ENCODE measurements at regions not wholly inside any gene's neighbourhood (a gene's known extent, or its start where the extent isn't known, plus 50 kb on each side); places are given as distances from the start of the nearest gene placed in this dataset.
"Not testable (repeated sequence)": the region's sequence is repeated elsewhere in the genome, so short reads cannot be mapped to it uniquely, and the experiment has no call there.

DNA sequence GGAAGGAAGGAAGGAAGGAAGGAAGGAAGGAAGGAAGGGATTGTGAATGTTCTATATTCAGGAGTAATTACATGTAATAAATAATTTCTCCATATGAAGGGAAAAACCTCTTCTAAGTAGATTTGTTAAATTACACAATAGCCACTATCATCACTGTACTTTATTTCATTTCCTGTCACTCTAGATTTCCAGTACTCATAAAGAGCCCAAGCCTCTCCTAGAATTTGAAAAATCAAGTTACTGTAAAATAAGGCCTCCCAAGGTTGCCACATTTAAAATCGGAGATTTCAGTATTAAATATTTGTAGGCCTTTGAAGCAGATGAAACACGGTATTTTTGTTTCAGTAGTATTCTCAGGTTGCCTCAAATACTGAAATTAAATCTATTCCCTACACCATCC is 499.0 kb downstream of the CDH10 start:
- DNase-seq, result no peak

DNA sequence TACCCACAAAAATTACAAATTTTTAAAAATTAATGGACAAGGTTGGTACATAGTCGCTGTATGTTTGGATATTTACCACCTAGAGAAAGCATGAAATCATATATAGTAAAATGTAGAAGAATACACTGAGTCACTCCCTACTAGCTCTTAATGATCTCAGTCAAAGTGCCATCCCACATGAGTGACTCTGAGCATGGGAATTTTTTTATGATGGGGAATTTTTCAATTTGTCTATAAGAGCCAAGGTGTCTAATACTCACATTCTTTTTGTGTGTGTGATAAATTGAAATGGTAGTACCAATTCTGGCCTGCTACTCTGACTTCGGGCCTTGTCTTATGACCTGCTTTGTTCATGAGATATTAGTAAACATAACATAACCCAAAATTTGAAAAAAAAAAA is 483.2 kb downstream of the CDH10 start:
- DNase-seq, result no peak

DNA sequence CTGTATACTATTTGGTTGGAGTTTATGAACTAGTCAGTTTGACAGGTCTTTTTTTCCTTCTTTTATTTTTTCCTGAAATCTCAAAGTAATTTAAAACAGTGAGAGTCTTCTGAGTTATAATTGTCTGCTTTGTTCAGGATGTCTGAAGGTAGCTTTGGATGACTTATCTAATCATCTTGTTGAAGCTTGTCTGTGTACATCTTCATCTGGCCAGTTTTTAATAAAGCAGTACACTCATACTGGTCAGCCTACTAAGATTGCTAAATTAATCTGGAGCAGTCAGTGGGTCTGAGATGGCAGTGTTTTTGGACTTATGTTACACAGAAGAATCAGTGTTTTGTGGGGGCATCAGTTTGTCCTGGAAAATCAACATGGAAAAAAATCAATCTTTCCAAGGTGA is 482.4 kb downstream of the CDH10 start:
- DNase-seq, result no peak

DNA sequence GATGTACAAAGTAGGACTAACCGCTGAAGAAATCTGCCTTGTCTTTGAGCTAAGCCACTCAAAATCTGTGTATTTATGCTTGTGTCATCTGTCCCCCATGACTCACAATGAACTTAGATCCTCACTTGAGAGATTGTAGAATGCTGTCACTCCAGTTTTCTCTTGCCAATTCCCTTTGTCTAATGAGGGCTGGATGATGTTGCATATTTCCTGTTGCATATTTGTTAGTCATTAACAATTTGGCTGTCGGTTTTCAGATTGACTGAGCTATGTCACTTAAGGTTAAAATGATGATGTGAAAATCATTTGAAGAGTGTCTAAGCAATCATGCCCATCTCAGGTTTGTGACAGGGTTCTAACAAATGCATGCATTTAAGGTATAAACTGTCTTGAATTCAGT is 481.7 kb downstream of the CDH10 start:
- no peak for DNase-seq

DNA sequence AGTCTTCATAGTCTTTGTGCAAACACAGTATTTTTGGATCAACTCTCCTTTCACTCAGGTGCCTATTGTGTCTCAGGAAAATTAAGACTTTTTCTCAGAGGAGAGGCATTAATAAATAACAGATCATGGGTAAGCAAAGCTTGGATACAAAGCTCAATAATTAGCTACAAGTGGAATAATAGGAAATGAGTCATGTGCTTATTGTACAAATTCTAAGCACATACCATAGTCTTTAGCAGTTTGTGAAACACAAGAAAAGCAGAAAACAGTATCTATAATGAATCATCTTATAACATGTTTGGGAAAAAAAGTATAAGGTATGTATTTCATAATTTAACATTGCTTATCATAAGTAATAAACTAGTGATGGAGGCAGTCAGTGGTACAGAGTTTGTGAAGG is 477.0 kb downstream of the CDH10 start:
- DNase-seq, result no peak

DNA sequence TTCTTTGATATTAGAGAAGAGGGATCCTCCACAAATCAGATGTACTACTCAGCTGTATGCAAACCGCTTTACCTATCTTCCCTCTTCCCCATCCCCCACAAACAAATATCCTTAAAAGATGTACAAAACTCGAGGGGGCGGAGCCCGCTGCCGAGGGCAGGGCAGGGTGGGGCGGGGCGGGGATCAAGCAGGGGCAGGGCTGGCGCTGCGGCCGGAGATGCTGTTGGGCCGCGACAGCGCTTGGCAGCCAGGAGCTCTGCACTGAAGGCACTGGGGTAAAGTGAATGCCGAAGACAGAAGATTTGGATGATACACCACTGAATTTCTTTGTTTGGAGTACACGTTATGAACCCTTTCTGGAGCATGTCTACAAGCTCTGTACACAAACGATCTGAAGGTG is 474.8 kb downstream of the CDH10 start:
- DNase-seq, result no peak

DNA sequence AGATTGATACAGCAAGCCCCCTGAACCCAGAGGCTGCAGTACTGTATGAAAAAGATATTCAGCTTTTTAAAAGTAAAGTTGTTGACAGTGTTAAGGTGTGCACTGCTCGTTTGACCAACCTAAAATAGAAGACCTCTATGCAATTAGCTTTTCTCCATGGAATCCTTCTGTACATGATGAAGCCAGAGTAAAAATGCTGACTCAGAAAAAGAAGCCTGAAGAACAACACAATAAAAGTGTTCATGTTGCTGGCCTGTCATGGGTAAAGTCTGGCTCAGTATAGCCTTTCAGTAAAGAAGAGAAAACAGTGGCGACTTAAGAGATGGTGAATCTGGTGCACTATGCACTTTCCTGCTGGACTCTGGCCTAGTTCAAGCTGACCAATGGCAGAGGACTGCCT is 473.8 kb downstream of the CDH10 start:
- not testable (repeated sequence) for DNase-seq

DNA sequence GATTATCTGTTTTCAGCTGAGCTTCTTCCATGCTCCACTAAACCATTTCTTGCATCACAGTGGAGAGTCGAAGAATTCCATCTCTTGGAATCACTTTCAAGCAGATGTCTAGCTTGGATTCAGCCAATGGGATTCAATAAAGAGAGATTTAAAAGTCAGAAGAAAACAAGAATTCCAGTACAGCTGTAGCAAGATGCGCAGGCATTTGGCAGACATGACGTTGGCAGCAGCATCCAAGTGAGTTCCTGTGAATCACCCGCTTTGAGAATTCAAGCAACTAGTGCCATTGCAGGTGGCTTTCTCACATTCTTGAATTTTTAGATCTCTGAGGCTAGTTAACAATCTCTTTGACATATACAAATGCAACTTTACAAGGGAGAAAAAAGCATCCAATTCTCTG is 467.0 kb downstream of the CDH10 start:
- no peak for DNase-seq

DNA sequence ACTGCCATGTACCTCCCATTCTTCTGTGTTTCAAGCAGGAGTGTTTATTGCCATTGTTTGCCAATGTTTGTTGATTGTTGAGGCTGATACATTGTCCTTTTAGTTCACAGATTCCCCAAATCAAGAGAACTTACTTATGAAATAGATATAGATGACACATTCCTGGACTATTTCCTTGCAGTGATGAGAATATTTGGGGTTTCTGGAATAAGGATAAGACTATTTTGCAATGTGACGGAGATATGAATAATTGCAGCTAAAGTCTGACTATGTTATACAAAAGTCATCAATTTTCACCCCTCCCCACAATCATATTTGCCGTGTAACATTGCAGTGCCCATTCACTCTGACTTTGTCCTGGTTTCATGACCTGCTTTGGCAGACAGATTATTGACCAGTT is 460.8 kb downstream of the CDH10 start:
- DNase-seq, result no peak

DNA sequence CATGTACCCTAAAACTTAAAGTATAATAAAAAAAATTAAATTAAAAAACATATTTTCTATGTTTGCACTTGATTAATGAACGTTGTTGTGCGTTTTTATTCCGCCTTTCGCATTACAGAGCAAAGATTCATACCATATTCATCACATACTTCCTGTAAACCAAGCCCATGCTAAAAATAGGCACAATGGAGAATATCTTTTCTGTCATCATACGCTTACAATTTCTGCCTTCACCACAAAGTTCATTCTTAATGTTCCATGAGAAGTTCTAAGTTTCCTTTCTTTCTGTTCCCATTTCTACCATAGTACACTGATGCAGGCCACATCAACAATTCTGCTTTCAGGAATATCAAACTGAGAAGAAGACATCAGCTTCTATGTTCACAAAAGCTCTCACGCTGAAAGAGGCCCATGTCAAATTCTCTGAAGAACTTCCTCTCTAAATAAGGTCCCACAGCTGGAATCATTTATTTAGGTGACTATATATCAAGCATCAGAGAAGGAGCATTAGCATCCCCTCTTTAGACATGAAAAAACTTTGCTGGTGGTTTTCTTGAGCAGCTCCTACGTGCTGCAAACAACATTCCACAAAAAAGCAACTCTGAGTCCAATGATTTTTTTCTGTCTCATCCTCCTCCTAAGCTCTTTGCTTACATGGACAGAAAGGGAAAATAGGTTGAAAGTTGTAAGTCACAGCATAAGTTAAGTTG is 456.4 kb downstream of the CDH10 start:
- DNase-seq, result no peak

DNA sequence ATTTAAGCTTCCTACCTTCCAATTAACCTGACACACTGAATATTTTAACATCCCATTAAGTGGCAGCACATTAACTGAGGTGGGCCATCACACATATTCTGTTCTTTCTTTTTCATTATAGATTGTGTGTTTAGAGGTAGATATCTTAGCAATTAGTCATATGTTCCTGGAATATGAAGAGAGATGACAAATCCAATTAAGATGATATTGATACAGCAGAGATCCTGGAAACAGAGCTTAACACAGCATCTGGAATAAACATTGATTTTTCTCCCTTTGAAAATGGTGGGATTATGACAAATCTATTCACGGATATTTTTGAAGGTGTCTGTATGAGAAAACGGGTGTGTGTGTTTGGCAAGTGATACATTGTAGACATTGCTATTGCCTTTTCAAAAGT is 448.0 kb downstream of the CDH10 start:
- no peak for DNase-seq

DNA sequence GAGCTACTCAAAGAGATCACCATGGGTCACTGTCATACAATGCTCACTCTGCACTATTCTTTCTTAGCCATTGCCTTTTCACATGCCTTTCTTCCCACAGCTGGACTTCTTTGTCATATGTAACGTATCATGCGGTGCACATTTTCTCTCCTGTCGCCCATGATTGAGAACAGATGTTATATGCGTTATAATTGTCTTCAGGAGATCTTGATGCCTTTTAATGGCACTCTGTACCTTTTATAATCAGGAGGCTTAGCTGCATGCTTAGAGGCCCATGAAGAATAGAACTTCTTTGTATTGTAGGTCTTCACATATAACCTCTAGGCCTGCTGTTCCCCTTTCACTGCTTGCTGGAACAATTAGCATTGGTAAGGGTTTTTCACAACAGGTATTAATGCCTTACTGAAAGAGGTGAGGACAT is 436.1 kb downstream of the CDH10 start:
- peak; percentile 82 for DNase-seq

DNA sequence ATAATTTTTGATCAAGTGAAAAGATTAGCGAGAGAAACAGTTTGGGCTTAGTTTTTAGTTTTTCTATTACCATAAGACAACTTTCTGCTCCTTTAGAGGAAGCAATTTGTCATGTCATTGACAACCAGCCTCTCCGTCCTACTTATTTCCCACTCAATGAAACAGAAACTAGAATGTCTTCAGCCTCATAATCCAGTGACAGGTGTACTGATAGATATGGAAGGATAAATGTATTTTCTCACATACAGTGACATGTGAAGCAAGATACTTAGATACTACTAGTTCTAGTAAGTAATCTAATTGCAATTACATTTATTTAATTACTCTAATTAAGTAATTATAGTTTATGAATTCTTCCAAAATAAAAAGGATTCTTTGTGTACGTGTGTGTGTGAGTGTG is 429.7 kb downstream of the CDH10 start:
- DNase-seq, result no peak

DNA sequence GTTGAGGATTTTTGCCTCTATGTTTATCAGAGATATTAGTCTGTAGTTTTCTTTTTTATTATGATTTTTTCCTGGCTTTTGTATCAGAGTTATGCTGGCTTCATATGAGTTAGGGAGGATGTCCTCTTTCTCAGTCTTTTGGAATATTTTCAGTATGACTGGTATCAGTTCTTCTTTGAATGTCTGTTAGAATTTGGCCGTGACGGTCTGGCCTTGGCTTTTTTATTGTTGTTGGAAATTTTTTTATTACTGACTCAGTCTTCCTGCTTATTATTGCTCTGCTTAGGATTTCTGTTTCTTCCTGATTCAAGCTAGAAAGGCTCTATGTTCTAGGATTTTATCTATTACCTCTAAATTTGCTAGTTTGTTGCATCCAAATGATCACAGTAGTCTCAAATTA is 421.9 kb downstream of the CDH10 start:
- DNase-seq, result no peak

DNA sequence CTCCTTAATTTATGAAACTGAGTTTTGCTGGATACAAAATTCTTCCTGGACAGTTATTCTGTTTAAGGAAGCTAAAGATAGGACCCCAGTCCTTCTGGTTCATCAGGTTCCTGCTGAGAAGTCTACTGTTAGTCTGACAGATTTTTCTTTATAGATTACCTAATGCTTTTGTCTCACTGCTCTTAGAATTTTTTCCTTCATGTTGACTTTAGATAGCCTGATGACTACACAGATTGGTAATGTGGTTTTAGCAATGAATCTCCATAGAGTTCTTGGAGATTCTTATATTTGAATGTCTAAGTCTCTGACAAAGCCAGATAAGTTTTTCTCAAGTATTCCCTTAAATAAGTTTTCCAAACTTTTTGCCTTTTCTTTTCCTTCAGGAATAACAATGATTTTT is 419.7 kb downstream of the CDH10 start:
- DNase-seq, result peak; percentile 0

DNA sequence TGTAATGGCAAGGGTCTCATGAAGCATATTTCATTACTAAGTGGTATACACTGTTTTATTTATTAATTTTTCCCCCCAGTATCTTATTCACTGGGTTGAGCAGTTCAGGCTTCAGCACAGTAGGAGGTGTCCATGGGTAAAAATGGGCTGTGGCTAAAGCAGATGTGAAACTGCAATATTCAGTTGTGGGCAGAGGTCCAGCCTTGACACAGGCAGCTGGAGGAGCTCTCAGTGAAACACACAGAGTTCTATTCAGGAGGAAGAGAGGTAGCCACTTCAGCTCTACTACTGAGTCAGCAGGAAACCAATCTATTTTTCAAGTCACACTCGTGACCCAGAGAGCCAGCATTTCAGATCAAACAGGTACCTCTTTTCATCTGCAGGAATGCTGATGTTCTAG is 418.3 kb downstream of the CDH10 start:
- no peak for DNase-seq

DNA sequence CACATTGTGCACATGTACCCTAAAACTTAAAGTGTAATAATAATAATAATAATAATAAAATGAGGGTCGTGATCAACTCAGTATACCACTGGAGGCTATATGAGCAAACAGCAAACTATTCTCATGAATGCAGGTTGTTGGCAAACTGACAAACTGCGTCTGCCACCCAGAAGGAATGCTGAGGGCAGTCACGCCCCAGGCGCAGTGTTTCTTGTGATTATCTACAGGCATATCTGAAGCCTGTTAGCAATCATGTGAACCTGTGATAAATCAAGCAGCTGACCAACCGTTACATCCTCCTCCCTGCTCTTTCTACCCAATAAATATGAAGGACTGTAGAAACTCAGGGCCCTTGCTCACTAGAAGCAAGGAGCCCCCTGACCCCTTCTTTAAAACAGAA is 416.9 kb downstream of the CDH10 start:
- not testable (repeated sequence) for DNase-seq

DNA sequence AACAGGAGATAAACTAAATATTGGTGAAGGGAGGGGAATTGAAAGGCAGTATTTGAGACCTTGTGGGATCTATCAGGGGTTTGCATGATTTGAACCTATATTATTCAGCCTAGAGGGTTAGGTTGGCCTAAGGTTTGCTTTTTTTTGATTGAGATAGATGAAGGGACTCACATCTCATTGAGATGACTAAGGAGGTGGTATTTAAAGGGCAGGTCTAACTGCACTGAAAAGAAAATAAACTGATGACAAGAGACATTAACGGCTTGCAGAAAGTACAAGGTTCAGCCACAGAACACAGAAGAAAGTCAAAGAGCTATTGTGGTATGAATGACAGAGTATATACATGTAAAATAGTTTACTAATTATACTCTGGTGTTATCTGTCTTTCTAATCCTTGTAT is 412.7 kb downstream of the CDH10 start:
- DNase-seq, result no peak

DNA sequence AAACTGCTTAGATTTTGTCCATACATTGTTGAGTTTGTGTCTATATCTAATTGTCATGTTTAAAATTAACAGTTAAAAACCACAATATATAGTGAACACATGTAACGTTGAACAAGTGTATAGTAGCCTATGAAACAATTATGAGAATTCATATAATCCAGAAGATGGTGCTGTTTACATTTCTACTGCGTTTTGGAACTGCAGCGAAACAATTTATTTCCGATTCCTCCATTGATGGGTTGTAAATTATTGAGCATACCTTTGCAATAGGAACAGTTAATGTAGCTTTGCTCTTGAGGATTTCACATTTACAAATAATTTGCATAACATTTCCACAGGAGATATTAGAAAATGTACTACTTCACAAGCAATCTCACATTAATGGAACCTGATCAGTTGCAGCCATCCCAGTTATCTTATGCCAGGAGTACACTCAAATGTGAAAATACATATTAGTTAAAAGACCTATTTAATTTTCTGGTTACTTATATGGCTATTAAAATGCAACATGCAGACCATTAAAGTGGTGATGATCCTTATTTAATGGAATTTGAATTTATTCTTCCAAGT is 411.8 kb downstream of the CDH10 start:
- DNase-seq, result no peak

DNA sequence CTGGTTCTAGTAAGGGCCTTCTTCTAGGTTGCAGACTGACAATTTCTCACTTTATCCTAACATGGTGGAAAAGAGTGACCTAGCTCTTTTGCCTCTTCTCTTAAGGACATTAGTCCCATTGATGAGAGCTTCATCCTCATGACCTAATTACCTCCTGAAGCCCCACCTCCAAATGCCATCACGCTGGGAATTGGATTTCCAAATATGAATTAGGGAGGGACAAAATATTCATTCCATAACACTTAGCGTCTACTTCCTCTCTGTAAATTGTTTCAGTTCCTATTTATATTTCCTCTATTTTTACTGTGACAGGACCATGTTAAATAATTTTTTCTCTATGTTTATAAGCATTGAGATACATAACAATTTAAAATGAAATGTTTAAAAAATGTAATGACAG is 408.8 kb downstream of the CDH10 start:
- DNase-seq, result no peak

DNA sequence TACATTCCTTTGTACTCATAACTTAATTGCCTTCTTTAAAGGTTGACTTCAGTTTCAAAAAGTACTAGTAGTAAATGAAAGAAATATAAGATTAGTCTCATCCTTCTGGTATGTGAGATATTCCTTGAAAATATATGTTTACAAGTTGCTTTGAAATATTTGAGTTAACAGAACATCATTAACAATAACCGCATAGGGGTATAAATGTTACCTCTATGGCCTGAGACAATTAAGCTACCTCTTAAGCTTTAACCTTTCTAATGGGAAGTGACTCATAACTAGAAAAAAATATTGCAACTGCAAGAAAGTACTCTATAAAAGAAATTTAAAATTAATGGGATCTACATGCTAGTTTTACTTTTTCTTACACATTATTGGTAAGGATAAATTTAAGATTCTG is 399.0 kb downstream of the CDH10 start:
- no peak for DNase-seq

DNA sequence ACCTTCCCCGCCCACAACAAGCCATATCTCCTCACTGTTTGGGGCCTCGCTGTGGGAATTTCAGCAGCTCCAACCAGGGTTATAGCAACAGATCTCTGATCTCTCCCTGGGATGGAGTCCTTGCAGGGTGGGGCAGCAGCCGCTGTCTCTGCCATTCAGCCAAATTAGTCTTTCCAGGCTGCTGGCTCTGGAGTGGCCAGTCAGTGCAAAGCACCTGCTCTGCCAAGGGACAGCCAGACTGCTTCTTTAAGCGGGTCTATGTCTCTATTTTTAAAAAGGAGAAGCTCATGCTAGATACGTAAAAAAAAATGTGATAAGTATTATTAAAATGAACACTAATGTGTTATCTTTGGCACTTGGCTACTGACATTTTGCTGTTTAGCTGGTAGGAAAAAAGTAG is 380.2 kb downstream of the CDH10 start:
- no peak for DNase-seq

DNA sequence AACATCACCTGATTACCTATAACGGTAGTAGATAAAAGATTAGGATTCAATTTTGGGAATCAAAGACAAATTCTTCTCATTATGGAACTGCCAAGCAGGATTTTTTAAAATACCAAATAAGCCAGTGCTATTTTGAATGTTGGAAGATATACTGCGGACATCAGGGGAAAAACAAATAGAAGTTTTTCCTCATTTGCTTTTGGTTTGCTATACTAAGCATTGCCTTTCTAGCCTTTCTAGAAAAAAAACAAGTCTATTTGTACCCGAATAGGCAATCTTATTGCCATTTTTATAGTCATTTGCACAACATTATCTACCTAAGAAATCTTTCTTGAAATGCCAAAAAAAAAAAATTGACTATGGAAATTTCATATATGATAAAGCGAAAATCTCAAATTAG is 379.5 kb downstream of the CDH10 start:
- DNase-seq, result no peak

DNA sequence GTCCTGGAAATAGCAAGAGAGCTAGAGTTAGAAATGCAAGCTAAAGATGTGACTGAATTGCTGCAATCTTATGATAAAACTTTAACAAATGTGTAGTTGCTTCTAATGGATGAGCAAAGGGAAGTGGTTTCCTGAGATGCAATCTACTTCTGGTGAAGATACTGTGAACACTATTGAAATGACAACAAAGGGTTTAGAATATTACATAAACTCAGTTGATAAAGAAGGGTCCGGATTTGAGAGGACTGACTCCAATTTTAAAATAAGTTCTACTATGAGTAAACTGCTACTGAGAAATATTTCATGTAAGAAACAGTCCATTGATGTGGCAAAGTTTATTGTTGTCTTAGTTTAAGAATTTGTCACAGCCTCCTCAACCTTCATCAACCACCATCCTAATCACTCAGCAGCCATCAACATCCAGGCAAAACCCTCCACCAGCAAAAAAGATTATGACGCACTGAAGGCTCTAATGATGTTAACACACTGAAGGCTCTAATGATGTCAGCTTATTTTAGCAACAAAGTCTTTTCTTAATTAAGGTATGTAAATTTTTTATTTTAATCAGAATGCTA is 376.2 kb downstream of the CDH10 start:
- no peak for DNase-seq

DNA sequence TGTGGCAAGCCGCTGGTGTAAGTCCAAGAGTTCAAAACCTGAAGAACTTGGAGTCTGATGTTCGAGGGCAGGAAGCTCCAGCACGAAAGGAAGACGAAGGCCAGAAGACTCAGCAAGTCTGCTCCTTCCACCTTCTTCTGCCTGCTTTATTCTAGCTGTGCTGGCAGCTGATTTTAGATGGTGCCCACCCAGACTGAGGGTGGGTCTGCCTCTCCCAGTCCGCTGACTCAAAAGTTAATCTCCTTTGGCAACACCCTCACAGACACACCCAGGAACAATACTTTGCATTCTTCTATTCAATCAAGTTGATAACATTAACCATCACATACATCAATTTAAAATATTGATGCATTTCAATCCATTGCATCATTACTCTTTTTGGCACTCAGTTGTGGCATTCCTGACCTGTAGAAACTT is 373.1 kb downstream of the CDH10 start:
- DNase-seq, result not testable (repeated sequence)
